LoVo (cell line): ENCODE measurements at regions not wholly inside any gene's neighbourhood (a gene's known extent, or its start where the extent isn't known, plus 50 kb on each side); places are given as distances from the start of the nearest gene placed in this dataset.

Experiments used
- DNase-seq: peaks from one replicate; pipeline ENCODE4 v3.0.0-alpha.2; 2016; ENCODE audit warnings: low spot score

DNA sequence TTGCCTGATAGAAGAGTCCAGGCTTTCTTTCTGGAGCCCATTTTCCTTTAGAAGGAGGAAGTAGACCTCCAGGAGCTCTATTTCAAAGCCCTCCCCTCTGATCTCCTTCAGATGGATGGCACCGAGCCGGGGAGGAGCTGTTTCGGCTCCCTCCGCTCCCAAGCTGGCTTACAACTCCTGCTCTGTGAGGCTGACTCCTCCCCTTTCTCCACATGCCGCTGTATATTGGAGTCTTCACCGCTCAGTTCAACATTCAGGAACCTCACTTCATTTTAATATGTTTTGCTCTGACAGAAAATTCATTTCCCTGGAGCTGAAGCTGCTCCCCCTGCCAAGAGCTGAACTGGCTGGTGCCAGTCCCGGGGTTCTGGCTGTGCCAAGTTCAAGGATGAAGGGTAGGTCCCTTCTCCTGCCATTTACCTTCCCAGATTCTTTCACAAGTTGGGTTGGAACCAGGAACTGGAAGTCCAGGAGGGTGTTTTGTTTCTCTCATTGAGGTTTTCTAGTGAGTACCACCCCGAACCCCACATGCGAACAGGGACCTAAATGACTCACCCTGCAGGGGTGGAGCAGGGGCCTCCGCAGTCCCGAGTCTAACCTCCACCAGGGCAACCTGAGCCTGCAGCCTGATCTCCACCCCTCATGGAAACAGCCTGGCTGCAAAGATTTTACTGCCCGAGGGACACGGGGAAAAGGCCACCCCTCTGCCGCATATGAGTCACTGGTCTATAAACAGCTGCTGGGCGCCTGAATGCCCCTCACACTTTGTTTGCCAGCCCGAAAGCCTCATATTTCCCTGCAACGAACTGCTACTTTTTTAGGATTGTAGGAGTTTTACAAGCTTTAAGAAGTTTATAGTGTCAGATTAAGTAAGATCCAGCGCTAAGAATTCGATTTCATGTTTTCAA, 68.6 kb upstream of the FOXA2 start:
- DNase-seq, result peak; percentile 43

DNA sequence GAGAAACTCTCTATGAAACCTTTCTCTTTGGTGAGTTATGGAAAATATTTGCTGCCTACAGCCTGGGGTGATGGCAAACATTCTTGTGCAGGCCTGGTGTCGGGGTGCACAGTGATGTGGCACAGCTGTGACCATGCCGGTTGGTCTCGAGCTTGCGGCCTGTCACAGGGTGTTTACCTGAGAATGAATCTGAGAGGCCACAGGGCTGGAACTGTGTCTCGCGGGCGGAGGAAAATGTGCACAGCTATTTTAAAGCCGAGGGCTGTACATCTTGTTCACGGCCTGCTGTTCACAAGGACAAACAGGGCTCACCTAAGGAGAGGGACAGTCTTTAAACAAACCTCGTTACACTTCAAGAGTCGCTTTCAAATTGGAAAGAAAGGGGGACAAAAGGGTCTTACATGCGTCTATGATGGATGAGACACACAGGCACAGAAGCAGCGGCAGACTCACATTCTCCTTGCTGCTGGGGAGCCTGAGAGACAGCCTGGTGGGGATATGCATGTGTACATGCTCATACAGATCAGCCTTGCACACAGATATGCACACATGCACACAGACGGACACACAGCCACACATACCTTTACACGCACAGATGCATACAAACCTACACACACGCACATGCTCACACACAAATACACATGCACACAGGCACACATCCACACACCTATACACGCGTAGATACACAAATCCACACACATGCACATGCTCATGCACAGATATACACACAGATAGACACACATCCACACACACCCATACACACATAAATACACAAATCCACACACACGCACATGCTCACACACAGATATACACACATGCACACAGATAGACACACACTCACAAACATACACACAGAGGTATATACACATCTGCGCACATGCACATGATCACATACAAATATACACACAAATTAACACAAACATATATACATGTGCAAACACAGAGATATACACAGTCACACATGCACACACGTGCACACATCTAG, 69.6 kb upstream of the FOXA2 start:
- no peak for DNase-seq

DNA sequence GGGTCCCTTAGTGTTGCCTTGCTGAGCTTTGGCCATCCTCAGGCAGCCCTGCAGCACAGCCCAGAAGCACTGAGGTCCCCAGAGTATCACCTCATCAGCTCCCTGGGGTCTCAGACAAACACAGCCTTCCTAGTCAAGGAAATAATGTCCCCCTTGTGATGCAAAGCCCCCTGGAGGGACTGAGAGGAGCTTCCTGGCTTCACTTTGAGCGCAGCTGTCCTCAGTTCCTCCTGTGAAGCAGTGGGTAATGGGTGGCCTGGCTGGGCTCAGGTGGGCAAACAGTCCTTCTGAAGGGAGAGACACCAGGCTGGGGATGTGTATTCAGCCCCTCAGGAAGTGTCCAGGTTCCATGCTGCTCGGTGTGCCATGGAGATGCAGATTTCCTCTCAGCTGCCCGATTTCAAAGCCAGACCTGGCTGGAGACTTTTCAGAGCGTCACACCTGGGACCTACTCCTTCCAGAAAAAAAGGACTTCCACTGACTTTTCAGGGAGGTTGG, 79.2 kb upstream of the FOXA2 start:
- DNase-seq, result no peak

DNA sequence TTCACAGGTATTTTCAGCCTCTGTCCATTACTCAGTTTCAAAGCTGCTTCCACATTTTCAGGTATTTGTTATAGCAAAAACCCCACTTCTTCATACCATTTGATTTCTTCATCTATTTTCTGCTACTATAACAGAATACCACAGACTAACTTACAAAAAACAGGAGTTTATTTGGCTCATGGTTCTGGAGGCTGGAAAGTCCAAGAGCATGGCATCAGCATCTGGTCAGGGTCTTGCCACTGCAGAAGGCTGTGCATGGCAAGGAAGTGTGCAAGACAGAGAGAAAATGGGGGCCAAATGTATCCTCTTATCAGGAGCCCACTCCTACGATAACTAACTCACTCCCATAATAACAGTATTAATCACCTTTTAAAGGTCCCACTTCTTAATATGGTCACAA, 82.8 kb upstream of the FOXA2 start:
- DNase-seq, result no peak

DNA sequence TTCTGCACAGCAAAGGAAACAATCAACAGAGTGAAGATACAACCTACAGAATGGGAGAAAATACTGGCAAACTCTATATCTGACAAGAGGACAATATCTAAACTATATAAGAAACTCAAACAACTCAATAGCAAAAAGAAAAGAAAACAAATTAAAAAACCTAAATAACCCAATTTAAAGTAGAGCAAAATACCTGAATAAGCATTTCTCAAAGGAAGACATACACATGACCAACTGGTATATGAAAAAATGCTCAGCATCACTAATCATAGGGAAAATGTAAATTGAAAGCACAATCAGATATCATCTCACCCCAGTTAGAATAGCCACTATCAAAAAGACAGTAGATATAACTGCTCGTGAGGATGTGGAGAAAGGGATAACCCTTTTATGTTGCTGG, 87.8 kb upstream of the FOXA2 start:
- no peak for DNase-seq

DNA sequence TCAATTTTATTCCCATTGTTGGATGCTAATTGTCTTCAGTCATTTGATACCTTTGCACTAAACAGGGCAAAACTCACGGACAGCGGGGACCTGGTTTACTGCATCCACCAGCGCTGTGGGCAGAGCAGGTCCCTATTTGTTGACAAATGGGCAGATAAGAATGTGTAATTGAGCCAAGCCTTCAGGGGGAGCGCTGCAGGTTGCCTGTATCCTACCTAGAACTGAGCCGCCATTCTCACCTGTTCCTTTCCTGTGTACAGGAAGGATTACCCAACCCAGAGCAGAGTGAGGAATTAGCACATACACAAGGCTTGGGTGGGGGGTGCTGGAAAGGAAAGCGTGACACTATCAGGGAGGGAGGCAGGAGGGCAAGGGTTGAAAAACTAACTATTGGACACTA, 89.1 kb upstream of the FOXA2 start:
- DNase-seq, result no peak

DNA sequence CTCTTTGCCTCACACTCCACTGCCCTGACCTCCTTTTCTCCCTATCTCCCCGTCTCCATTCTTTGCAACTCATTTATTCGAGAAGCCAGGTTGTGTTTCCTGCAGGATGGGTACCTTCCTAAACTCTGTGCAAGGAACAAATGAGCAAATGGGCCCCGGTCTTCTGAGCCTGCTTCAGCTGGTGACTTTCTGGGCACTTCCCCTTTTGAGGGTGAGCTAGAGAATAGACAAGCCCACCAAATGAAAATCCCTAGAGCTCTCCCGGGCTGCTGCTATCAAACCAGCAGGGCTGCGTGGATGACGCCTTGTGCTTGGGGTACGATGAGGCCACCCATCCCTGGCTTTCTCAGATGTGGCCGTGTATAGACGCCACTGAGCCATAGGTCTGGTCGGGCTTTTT, 91.0 kb upstream of the FOXA2 start:
- DNase-seq, result no peak

DNA sequence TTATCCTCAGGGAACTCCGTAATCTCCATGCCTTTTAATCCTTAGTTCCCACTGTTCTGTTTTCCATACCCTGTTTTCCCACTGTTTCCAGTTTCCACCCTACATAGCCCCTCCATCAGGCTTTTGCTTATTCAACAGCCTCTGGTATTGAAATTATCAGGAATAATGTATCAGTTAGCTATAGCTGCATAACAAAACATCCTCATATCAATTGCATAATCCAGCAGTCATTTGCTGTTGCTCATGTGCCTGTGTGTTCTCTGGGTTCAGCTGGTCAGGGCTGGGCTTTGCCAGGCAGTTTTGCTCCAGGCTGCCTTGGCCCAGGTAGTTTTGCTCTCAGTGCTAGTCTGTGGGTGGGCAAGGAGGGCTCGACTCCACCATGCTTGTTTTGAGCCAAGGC, 94.3 kb upstream of the FOXA2 start:
- DNase-seq, result no peak

DNA sequence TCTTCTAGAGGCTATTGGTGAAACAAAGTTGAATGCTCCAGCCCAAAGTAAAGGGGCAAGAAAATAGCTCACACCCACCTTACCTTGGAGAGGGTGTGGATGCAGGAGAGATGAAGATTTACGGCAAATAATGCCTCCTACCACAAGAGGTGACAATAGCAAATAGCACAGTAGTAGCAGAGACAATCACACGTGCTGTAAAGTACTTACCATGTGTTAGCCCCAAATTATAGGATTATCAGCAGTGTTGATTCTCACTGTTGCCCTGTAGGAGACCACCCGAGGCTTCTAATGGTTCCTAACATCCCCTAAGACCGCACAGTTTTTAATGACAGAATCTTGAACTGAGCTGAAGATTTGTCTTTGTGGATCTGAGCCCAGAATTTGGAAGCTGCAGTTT, 94.8 kb upstream of the FOXA2 start:
- no peak for DNase-seq

DNA sequence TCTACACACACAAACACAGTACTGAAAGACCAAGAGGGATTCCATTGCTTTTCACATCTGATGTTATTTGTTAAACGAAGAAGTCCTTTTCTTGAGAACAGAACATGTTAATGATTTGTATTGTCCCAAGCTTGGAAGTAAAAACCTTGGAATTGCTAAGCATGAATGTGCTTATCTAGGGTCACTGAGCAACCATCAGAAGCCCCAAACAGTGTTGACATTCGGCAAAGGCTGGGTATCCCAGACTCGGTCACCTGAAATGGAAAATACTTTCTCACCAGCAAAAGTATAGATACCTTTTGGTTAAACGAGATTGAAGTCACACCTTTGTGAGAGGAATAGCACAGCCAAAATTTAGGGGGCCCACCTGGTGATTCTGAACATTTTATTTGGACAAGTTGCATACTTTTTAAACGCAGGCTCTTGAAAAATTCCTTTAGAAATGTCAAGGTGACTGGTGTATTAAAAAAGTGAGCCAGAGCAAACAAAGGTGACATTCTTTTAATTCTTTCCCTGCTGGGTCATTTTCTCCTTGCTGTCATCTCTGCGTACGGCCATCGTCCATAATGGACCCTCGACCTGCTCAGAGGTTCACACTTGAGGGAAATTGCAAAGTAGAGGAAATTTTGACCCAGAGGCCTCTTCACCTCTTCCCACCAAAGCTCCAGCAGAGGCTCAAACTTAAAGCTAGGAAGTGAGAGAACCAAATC, 95.8 kb upstream of the FOXA2 start:
- DNase-seq, result no peak

DNA sequence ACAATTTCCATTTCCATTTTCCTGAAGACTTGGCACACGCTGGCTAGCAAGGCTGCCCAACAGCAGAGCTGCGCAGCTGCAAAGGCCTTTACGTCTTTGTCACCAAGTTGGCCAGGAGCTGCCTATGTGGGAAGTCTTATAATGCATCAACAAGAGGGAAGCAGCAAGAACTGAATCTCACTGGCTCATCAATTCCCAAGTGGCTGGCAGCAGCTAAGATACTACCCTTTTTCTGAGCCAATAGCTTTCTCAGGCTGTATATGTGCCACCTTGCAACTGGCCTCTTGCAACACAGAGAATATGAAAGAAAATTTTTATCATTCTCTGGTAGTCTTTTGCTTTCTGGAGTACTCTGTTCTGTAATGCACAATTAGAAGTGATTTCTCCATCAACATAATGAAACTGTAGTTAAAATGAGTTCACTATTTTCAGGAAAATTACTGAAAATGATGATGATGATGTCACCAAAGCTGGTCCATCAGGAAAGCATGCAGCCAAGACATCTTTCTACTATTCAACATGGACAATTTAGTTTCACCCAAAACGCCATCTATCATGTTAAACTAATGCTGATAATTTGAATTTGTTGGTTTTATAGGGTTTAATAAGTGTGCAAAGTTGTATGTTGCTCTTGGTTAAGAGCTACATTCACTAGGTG, 97.3 kb upstream of the FOXA2 start:
- no peak for DNase-seq

DNA sequence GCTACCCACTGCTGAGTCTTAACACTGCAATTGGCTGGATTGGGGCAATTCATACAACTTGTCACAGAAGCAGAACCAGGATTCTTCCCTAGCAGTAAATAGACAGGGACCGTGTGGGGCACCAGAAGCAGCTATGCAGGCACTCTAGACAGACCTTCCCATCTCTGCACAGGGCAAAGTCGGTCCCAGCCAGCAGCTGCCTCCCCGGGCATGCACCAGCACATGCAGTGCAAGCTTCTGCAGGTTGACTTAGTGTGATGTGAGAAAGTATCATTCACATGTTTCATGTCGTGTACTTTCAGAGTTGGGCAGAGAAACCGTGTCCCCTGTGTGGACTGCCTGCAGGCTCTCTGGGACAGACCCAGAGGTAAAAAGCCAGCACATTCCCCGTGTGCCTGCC, 98.0 kb upstream of the FOXA2 start:
- no peak for DNase-seq

DNA sequence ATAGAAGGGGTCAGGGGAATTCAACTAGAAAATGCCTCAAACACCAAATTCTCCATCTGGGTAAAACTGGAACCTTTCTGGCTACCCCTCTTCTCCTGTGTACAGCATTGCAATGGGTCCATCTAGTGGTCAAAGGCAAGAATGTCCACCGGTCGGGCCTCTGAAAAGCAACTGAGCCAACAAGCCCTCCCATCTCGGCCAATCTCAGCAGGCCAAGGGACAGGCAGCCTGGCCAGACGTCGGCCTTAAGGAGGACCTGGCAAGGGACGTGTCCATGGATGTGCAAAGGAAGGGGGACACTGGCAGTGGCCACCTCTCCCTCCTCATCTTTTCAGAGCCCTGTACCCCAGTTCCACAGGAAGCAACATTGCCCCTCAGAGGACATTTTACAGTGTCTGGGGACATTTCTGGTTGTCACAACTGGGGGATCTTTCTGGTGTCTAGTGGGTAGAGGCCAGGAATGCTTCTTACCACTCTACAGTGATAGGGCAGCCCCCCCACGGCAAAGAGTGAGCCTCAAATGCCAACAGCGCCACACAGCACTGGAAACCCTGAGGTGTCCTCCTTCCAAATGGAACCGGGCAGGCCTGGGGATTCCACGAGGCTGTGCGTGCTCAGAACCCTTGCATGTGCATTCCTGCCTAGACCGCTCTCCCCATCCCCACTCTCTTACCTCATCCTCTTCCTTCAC, 99.8 kb upstream of the FOXA2 start:
- DNase-seq, result peak; percentile 69

DNA sequence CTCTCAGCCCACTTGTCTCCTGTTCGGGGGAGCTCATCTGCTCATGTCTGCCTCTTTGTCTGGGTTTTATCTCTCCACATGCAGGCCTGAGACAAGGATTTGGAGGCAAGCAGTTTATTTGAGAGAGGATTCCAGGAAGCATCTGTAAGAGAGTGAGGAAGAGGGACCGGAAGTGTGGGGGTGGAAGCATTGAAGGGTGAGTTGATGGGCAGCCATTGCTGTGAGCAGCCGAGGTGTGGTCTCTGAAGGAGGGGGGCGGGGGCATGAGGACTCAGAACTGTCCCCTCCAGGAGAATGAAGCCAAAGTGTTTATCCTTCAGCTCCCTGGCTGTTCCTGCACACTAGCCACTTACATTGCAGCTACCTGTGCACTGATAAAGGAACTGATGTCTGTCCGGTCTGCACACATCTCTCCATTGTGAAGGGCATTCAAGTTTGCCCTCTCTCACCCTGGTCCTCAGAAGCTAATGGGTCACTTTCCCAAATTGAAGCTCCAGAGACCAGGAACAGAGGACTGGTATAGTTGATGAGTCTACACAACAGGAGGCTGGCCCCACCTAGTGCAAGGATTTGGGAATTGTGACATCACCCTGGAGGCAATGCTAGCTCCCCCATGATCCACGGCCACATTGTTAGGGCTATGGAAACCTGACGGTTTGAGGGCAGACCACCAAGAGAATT, 100.5 kb upstream of the FOXA2 start:
- no peak for DNase-seq

DNA sequence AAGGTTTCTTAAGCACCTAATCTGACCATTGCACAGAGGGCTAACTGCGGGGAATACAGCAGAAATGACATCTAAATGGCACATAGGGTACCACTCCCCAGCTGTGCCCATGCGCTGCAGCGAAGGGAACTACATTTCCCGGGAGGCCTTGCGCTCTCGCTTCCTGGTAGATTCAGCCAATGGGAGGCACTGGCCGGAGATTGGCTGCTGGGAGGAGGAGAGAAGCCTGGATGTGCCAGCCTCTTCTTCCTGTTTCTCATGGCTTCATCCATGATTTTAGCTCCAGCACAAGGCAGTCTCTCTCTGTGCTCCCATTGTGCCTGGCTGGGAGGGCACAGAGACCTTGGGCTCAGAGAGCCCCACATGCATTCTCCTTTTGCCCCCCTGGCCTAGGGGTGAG, 101.7 kb upstream of the FOXA2 start:
- DNase-seq, result no peak

DNA sequence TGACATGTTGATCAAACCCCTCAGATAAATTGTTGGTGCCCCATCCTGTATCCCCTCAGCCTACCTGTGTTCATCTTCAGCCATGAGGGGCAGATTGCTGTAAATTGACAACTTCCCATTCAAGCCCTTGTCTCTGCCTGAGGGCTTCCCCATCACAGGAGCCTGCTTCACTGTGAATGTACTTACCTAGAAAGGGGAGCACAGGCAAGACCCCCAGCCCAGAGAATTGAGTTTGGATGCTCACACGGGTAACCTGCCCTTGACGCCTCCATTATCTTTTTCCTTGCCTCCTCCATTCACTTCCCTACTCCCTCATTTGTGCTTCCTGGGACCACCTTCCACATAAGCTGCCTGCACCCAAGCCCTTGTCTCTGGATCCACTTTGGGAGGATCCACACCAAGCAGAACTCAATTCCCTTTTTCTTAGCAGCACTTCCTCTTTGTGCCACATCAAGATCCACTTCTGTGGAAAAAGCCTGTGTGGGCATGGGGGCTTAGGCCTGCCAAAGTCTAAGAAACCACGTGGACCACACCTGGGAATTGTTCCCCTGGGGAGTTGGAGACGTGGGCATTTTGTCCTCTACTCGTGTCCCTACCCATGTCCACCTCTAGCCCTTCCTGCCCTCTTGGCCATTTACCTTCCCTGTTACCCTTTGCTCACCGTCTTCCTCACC, 103.4 kb upstream of the FOXA2 start:
- DNase-seq, result no peak

DNA sequence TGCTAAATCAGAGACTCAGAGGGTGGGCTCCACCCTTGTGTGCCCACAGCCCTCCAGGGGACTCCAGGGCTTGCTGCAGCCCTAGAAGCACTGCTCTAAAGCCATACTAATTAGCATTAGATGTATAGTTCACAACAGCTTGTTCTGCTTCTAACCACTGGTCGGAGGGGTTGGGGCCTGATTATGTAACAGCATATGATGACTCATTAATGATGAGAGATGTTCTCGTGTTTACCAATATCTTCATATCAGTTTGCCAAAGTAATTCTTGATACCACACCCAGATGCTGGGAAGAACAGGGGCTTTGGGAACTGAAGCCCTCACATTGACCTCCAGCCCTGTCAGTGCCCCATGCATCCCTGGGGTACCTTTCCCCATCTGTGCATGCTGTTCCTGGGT, 104.1 kb upstream of the FOXA2 start:
- no peak for DNase-seq

DNA sequence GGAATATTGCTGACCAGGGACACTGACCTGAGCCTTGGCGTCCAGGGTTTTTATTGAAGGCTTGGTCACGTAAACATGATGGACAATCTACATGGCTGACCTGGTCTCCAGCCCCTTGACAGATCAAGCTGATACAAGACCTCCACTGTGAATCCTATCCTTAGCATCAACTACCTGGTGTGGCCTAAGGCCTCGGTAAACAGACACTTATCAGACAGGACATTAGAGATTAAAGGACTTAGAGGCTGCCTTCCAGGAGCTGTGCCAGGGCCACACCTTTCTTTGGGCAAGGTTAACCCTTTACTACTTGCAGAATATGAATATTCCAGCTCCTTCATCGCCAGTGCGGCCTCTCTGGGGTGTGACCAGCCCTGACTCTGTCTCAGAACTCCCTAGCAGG, 104.9 kb upstream of the FOXA2 start:
- peak; percentile 22 for DNase-seq

DNA sequence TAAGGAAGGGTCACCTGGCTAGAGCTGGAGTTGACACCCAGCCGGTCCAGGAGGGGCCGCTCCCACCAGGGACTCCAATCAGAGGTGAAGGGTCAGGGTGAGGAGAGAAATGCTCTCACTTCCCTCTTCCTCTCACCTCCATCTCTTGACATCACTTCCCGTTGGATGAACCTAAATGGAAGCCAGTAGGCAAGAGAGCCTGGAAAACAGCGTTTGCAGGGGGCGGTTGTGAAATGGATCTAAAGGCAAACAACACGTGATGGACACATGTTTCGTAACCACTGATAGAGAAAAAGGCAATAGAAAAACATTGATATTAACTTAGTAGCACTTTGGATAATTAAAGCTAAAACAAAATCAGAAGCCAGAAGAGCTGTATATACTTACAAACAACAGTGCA, 105.6 kb upstream of the FOXA2 start:
- DNase-seq, result no peak

DNA sequence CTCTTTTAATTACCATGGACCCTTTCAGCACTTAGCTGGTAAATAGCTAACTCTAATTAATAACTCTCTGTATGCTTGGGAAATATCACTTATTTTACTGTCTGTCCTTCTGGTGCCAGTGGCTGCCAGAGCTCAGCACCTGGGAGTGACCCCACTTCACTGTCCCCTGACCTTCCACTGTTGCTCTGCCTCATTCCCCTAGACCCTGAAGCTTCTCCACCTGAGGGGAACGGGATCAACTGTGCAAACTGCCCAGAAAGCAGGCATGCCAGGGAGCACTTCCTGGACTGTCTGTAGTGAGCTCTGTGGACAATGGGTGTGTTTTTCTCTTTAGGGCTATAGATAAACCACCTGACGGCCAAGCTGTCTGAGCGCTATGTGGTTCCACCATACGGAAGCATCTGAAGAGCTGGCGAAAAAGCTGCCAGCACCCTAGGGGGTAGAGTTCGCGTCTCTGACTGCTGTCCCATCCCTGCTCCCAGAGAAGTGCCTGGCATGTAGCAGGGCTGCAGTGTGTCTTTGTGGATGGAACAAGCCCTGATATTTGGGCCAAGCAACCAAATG, 106.3 kb upstream of the FOXA2 start:
- no peak for DNase-seq
